Right ventricle myocardium inferior (tissue), 1 donor: ENCODE measurements at regions not wholly inside any gene's neighbourhood (a gene's known extent, or its start where the extent isn't known, plus 50 kb on each side); places are given as distances from the start of the nearest gene placed in this dataset.

Source experiments
- ATAC-seq: fragments of 200-7000 bp; cut with Tn5 transposase; one replicate; pipeline ENCODE4 v1.9.1; 2020; ENCODE audit warnings: mild to moderate bottlenecking, moderate library complexity
- DNase-seq: peaks from one replicate; pipeline ENCODE4 v3.0.0; 2021; ENCODE audit errors: missing footprints
- intact Hi-C: fragments of 100-400 bp; cut with DNase I; formaldehyde crosslinking; loops from one replicate; pipeline ENCODE4 v1.11.0; 2022
- donor health status: DM: no; HTN: yes; CAD: no; lungs with severe emphysema.

- intact Hi-C loops: no loop called here
- no peak for DNase-seq
- ATAC-seq: no peak
Observed at GRCh38 chr3:71858503-71859122, 73.7 kb upstream of the PROK2 start.

- DNase-seq: no peak
- intact Hi-C loops: no loop called here
- ATAC-seq: no peak
Observed at GRCh38 chr3:71857956-71858355, 73.0 kb upstream of the PROK2 start.

- no peak for ATAC-seq
- no peak for DNase-seq
- intact Hi-C loops: no loop called here
Observed at GRCh38 chr3:71854706-71855105, 69.8 kb upstream of the PROK2 start.

- DNase-seq (no peak), ATAC-seq (no peak)
- intact Hi-C loops: no loop called here
Observed at GRCh38 chr3:71854096-71854495, 69.1 kb upstream of the PROK2 start.

GRCh38 chr3:71851878-71852277 is 66.9 kb upstream of the PROK2 start:
- no peak for ATAC-seq
- intact Hi-C loops: no loop called here
- DNase-seq: no peak

GRCh38 chr3:71850654-71851053 is 65.7 kb upstream of the PROK2 start:
- ATAC-seq (no peak), DNase-seq (no peak)
- intact Hi-C loops: no loop called here

GRCh38 chr3:71849681-71850080 is 64.7 kb upstream of the PROK2 start:
- ATAC-seq (no peak), DNase-seq (no peak)
- intact Hi-C loops: no loop called here

GRCh38 chr3:71847794-71848193 is 62.8 kb upstream of the PROK2 start:
- ATAC-seq (no peak), DNase-seq (no peak)
- intact Hi-C loops: no loop called here

- intact Hi-C loops: no loop called here
- ATAC-seq (no peak), DNase-seq (no peak)
Observed at GRCh38 chr3:71846185-71846584, 61.2 kb upstream of the PROK2 start.

- no peak for ATAC-seq
Observed at GRCh38 chr3:71843071-71843470, 58.1 kb upstream of the PROK2 start.

GRCh38 chr3:71838406-71838805 is 53.5 kb upstream of the PROK2 start:
- ATAC-seq: no peak
- no peak for DNase-seq
- intact Hi-C loops: no loop called here

More at GRCh38 chr3:71843071-71843470, 58.1 kb upstream of the PROK2 start:
- DNase-seq: no peak
- intact Hi-C loops: no loop called here
